OCI-M2 (cell line): ENCODE measurements at regions not wholly inside any gene's neighbourhood (a gene's known extent, or its start where the extent isn't known, plus 50 kb on each side); places are given as distances from the start of the nearest gene placed in this dataset.

Source experiments
- DNase-seq: peaks from one replicate; lab custom pipeline; 2025; ENCODE audit not compliant: unreplicated experiment; lab: John Stamatoyannopoulos, UW

- DNase-seq: no peak
Observed at GRCh38 chr6:48186746-48187145, 75.7 kb upstream of the PTCHD4 start.

GRCh38 chr6:48184648-48185047 lies 73.7 kb upstream of the PTCHD4 start:
- DNase-seq: no peak

GRCh38 chr6:48183811-48184605 lies 73.0 kb upstream of the PTCHD4 start:
- no peak for DNase-seq

- no peak for DNase-seq
Observed at GRCh38 chr6:48183178-48183577, 72.2 kb upstream of the PTCHD4 start.

- DNase-seq: no peak
Observed at GRCh38 chr6:48178700-48179099, 67.7 kb upstream of the PTCHD4 start.

GRCh38 chr6:48177786-48178185 lies 66.8 kb upstream of the PTCHD4 start:
- DNase-seq: no peak

- DNase-seq: no peak
Observed at GRCh38 chr6:48176645-48177308, 65.8 kb upstream of the PTCHD4 start.

- no peak for DNase-seq
Observed at GRCh38 chr6:48169635-48170034, 58.6 kb upstream of the PTCHD4 start.
